ENCODE measurements at regions not wholly inside any gene's neighbourhood (a gene's known extent, or its start where the extent isn't known, plus 50 kb on each side); places are given as distances from the start of the nearest gene placed in this dataset.
"Not testable (repeated sequence)": the region's sequence is repeated elsewhere in the genome, so short reads cannot be mapped to it uniquely, and the experiment has no call there.

- not testable (repeated sequence) for H3K4me3 ChIP-seq (replicated peaks in 1 of 2; ENCODE audit: low read depth in 2 of 2, low read length in 2 of 2); DNase-seq (ENCODE audit: low read depth in 2 of 2)
Observed at GRCh38 chr12:64552510-64552909, 57.8 kb upstream of the RASSF3 start.

GRCh38 chr12:64553689-64554088 is 56.6 kb upstream of the RASSF3 start:
- not testable (repeated sequence) for H3K4me3 ChIP-seq (replicated peaks in 1 of 2; ENCODE audit: low read depth in 2 of 2, low read length in 2 of 2); DNase-seq (ENCODE audit: low read depth in 2 of 2)

- no peak for DNase-seq (ENCODE audit: low read depth in 2 of 2)
- no peak overlapping the region for H3K4me3 ChIP-seq (replicated peaks in 1 of 2; ENCODE audit: low read depth in 2 of 2, low read length in 2 of 2)
- TF ChIP-seq CTCF (IDR thresholded peaks at IDR 0.05; ENCODE audit: low read depth, low read length) = no peak
Observed at GRCh38 chr12:64556231-64556630, 54.1 kb upstream of the RASSF3 start.

- no peak overlapping the region for H3K4me3 ChIP-seq (replicated peaks in 1 of 2; ENCODE audit: low read depth in 2 of 2, low read length in 2 of 2)
- DNase-seq (ENCODE audit: low read depth in 2 of 2) = peak in 1 of 2 donors; percentile 22
- no peak for TF ChIP-seq CTCF (IDR thresholded peaks at IDR 0.05; ENCODE audit: low read depth, low read length)
Observed at GRCh38 chr12:64558754-64559153, 51.5 kb upstream of the RASSF3 start.

- peak; percentile 75 to 94 for DNase-seq (ENCODE audit: low read depth in 2 of 2)
- H3K4me3 ChIP-seq (replicated peaks in 1 of 2; ENCODE audit: low read depth in 2 of 2, low read length in 2 of 2) = no peak overlapping the region
- TF ChIP-seq CTCF (IDR thresholded peaks at IDR 0.05; ENCODE audit: low read depth, low read length) = no peak
Observed at GRCh38 chr12:64560396-64561301, 49.6 kb upstream of the RASSF3 start.
